HG02884 (cell line): ENCODE measurements at regions not wholly inside any gene's neighbourhood (a gene's known extent, or its start where the extent isn't known, plus 50 kb on each side); places are given as distances from the start of the nearest gene placed in this dataset.

Source experiments
- ATAC-seq: cut with Tn5 transposase; IDR thresholded peaks from one replicate; pipeline ENCODE4 v1.9.1; 2021; ENCODE audit warnings: mild to moderate bottlenecking, moderate library complexity; ENCODE audit not compliant: unreplicated experiment

- ATAC-seq, result no peak
Measured at GRCh38 chr6:19028201-19028600, 641.1 kb downstream of the RNF144B start.

- ATAC-seq, result no peak
Measured at GRCh38 chr6:19032591-19033295, 645.6 kb downstream of the RNF144B start.

GRCh38 chr6:19033683-19034082 lies 646.5 kb downstream of the RNF144B start:
- no peak for ATAC-seq

GRCh38 chr6:19034986-19035385 lies 647.8 kb downstream of the RNF144B start:
- ATAC-seq, result no peak

- no peak for ATAC-seq
Measured at GRCh38 chr6:19035461-19036195, 648.5 kb downstream of the RNF144B start.

GRCh38 chr6:19036196-19036555 lies 649.0 kb downstream of the RNF144B start:
- ATAC-seq, result no peak

- no peak for ATAC-seq
Measured at GRCh38 chr6:19037607-19038006, 650.5 kb downstream of the RNF144B start.

- ATAC-seq, result no peak
Measured at GRCh38 chr6:19039287-19039686, 652.1 kb downstream of the RNF144B start.

GRCh38 chr6:19041906-19042305 lies 654.8 kb downstream of the RNF144B start:
- ATAC-seq, result no peak

GRCh38 chr6:19042420-19042819 lies 655.3 kb downstream of the RNF144B start:
- ATAC-seq, result no peak

GRCh38 chr6:19050765-19051164 lies 663.6 kb downstream of the RNF144B start:
- ATAC-seq, result no peak

GRCh38 chr6:19052219-19052618 lies 665.1 kb downstream of the RNF144B start:
- no peak for ATAC-seq

GRCh38 chr6:19059102-19059501 lies 672.0 kb downstream of the RNF144B start:
- no peak for ATAC-seq

- ATAC-seq, result no peak
Measured at GRCh38 chr6:19067165-19067564, 680.0 kb downstream of the RNF144B start.

- ATAC-seq, result no peak
Measured at GRCh38 chr6:19070520-19070919, 683.4 kb downstream of the RNF144B start.

- ATAC-seq, result no peak
Measured at GRCh38 chr6:19083801-19084200, 696.7 kb downstream of the RNF144B start.

GRCh38 chr6:19086480-19086879 lies 699.3 kb downstream of the RNF144B start:
- ATAC-seq, result no peak

- no peak for ATAC-seq
Measured at GRCh38 chr6:19087296-19087695, 700.1 kb downstream of the RNF144B start.

- ATAC-seq, result no peak
Measured at GRCh38 chr6:19087897-19088296, 700.7 kb downstream of the RNF144B start.

- ATAC-seq, result no peak
Measured at GRCh38 chr6:19100752-19101151, 713.6 kb downstream of the RNF144B start.

- ATAC-seq, result no peak
Measured at GRCh38 chr6:19102936-19103335, 715.8 kb downstream of the RNF144B start.

GRCh38 chr6:19107468-19107867 lies 720.3 kb downstream of the RNF144B start:
- ATAC-seq, result no peak

- no peak for ATAC-seq
Measured at GRCh38 chr6:19121521-19121920, 715.6 kb upstream of the ID4 start.
